ENCODE measurements at regions not wholly inside any gene's neighbourhood (a gene's known extent, or its start where the extent isn't known, plus 50 kb on each side); places are given as distances from the start of the nearest gene placed in this dataset.
"Not testable (repeated sequence)": the region's sequence is repeated elsewhere in the genome, so short reads cannot be mapped to it uniquely, and the experiment has no call there.

GRCh38 chr2:61649946-61650345 is 111.8 kb upstream of the XPO1 start:
- TF ChIP-seq, protein P1, sequence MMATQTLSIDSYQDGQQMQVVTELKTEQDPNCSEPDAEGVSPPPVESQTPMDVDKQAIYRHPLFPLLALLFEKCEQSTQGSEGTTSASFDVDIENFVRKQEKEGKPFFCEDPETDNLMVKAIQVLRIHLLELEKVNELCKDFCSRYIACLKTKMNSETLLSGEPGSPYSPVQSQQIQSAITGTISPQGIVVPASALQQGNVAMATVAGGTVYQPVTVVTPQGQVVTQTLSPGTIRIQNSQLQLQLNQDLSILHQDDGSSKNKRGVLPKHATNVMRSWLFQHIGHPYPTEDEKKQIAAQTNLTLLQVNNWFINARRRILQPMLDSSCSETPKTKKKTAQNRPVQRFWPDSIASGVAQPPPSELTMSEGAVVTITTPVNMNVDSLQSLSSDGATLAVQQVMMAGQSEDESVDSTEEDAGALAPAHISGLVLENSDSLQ (IDR thresholded peaks at IDR 0.05) = not testable (repeated sequence)
- TF ChIP-seq BHLHE40, LEF1 (IDR thresholded peaks at IDR 0.05; ENCODE audit: borderline replicate concordance): not testable (repeated sequence)
